ENCODE measurements at regions not wholly inside any gene's neighbourhood (a gene's known extent, or its start where the extent isn't known, plus 50 kb on each side); places are given as distances from the start of the nearest gene placed in this dataset.

- TF ChIP-seq CTCF (IDR thresholded peaks at IDR 0.05) (peak in 4 of 7 experiments; percentile 25 to 34 (median 30)), POLR2A (IDR thresholded peaks at IDR 0.05) (no peak)
Measured at GRCh38 chr6:23414051-23414445, 712.0 kb upstream of the NRSN1 start.
